ENCODE measurements at regions not wholly inside any gene's neighbourhood (a gene's known extent, or its start where the extent isn't known, plus 50 kb on each side); places are given as distances from the start of the nearest gene placed in this dataset.

DNA sequence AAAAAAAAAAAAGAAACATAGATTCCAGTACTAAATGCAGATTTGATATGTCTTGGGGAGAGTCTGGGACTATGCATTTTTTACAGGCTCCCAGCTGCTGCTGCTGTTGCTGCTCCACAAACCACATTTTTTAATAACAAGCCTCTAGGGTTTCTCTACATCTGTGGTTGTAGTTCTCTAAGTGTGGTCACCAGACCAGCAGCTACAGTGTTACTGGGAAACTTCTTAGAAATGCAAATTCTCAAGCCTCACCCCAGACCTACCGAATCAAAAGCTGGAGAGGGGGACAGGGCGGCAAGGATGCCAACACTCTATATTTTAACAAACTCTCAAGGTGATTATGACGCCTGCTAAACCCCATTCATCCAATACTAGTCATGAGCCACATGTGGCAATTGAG is 293.4 kb upstream of the PTGER4 start:
- DNase-seq (ENCODE audit: low read depth): no peak

DNA sequence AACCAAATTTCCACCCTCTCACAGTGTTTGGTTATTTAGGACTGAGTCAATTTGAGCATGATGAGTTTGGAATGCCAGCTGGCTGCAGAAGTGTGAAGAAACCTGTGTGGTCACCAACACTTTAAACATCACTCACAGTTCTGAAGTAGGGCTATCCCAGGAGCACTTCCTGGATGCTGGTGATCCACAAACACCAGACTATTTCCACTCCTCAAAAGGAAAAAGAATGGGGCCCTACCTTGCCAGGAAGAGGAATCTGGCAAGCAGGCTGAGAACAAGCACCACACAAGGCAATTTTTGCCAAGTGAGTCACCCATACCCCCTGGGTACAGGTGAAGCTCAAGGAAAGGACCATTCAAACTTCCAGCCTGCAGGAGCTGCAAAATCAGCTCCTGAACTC is 294.2 kb upstream of the PTGER4 start:
- no peak for DNase-seq (ENCODE audit: low read depth)

DNA sequence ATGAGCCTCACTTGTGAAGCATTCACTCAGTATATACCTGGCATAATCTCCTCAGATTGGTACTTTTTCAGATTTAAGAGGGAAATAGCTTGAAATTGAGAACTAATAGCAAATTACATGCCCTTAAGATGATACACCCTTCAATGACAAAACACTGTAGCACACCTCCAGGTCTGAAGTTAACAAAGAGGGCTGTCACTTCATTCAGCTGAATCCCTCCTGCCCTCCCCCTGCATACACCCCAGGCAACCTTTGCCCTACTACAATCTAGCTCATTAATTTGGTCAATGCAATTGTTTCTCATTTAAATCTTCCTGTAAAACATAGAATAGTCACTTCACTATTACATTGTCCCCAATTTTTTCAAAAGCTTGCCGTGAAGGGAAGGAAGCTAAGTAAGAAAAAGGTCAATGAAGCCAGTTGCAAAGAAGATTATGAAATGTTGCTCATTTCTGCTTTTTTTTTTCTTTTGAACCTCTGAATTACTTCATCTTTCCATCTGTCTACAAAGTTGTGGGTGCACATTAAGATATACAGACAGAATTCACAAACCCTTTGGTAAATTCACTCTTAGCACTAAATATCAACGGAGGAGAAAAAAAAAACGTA is 294.8 kb upstream of the PTGER4 start:
- no peak for DNase-seq (ENCODE audit: low read depth)

DNA sequence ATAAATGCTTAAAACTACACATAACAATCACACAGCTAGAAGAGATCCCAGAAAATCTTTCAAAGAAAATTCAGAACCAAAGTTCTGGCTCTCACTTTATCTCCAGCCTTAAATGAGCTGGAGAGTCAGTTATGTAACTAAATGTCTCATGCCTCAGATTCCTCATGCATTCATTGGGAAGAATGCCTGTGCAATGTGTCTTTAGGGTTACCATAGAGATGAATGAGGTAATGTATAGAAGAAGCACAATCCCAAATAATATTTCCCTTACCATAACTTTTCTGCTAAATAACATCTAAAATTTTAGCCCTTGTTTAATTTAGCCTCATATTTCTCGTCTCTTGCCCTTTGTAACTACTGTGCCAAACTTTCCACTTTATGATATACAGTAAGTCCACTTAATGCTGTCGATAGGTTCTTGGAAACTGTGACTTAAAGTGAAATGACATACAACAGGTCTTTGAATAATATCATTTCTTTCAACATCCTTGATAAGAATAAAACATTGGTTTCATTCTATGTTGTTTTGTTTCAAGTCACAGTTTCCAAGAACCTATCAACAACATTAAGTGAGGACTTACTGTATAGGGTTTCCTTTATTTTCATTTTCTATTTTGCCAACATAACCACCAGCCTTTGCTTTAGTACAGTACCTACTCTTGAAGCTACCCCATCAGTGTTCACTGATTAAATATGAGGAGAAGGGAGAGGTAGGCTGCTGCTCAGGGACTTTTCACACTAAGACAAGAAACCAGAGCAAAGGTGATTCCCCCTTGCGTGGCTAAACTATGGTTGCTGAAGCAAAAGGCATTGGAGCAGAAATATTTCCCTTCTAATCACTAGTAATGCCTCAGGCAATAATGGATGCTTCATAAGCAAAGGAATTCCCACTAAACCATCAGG is 295.7 kb upstream of the PTGER4 start:
- DNase-seq (ENCODE audit: low read depth): no peak

DNA sequence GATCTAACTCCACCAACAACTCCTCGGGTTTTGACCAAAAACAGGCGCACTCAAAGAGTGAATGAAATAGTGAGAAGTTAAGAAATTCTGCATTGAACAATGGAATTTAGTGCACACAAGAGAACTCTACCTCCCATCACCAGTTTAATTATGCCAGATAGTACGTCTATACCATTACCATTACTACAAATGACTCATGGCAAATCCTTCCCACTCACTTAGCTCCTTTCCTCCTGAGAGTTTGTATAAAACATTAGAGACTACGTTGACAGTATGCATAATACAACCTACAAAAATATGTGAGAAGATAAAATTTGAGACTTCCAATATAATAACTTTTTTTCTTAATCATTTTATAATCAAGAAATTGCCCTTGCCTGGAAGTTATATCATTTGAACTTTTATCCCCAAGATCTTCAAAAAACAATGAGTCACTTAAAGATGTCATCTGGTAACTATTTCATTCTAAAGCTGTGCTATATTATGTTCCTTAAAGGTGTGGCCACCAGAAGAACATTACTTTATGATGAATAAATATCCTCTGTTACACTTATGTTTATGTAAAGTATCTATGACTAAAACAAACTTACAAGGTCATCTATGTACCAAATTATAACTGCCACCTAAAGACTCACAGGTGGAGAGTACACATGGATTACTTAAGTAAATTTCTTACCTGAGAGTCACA is 297.9 kb upstream of the PTGER4 start:
- DNase-seq (ENCODE audit: low read depth): no peak

DNA sequence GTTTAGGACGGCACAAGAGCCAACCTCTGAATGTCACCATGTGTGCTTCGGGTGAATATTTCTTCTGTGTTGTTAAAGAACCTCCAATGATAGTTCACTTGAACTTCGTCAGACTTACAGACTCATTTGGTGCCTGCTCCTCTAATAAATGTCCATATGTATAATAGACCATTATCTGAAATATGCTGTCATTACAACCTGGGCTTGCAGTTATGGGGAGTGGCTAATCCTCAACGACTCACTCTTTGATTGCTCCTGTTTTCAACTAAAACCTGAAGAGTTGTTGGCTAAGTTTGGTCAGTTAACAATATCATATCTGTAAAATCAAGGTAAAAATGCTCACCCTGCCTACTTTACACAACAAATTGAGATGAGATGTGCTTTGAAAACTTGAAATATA is 298.7 kb upstream of the PTGER4 start:
- no peak for DNase-seq (ENCODE audit: low read depth)

DNA sequence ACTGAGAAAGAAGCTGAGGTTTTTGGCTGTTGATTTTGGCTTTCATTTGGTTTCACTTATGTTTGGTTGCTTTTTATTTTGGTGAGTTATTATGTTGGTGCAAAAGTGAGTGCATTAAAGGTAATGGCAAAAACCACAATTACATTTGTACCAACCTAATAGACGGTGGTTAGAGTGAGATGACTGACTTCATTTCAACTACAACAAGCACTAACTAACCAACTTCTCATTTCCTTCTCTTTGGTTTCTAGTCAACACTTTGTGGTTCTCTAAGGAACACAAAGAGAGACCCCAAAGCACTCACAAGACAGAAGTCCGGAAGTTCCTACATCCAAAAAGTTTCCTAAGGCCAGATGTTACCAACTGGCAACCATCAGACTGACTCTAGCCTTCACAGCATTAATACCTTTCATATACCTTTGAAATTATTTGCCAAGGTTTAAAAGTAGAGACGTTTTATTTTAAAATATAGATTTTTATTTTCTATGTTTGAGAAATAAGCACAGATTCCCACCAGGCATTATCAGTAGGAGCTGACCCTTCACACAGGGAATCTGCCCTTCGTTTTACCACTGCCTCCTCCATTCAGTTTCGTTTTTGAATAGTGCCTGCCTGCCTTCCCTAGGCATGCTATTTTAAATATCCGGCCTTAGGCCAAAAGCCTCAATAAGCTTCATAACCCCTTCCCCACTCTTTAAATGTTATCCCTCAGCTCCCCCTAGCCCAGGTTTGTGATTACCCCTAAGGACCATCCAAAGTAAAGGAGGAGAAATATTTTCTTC is 301.1 kb upstream of the PTGER4 start:
- DNase-seq (ENCODE audit: low read depth): no peak

DNA sequence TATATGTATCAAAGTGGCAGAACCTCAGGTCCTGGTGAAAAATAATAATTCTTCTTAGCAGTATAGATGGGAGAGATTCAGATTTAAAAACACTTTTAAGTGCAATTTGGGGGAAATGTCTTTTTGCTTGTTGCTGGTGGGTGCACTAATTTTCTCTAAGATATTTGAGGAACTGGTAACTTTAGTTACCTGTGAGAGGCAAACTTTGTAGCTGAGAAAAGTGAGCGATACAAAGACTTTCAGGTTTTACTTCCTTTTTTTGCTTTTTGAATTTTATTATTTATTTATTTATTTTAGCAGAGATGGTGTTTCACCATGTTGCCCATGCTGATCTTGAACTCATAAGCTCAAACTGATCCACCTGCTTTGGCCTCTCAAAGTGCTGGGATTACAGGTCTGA is 303.1 kb upstream of the PTGER4 start:
- DNase-seq (ENCODE audit: low read depth): no peak

DNA sequence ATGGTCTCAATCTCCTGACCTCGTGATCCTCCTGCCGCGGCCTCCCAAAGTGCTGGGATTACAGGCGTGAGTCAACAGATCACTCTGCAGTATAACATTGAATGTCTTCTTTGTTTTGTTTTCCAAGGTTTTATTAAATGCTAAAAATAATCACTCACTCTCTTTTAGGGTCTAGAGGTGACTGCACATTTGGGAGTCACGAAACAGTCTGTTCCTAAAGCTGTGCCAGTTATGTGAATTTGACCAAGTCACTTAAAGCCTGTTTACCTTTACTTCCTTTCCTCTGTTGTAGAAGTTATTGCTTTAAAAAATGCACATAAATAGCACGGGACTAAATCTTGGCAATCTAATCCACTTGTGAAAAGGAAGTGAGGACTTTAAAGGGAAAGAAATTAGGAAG is 304.9 kb upstream of the PTGER4 start:
- no peak for DNase-seq (ENCODE audit: low read depth)

DNA sequence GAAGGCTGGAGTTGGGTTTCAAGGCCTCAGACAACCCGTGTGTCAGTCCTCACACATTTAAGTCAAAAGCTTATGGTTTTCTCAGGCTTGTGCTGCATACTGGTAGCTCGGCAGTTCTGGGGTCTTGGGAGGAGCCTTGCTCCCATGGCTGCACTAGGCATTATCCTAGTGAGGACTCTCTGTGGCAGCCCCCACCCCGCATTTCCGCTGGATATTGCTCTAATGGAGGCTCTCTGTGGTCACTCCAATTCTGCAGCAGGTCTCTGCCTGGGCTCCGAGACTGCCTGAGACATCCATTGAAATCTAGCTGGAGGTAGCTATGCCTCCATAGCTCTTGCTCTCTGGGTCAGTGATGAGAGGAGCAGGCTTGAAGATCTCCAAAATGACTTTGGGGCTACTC is 311.5 kb upstream of the PTGER4 start:
- DNase-seq (ENCODE audit: low read depth): no peak

DNA sequence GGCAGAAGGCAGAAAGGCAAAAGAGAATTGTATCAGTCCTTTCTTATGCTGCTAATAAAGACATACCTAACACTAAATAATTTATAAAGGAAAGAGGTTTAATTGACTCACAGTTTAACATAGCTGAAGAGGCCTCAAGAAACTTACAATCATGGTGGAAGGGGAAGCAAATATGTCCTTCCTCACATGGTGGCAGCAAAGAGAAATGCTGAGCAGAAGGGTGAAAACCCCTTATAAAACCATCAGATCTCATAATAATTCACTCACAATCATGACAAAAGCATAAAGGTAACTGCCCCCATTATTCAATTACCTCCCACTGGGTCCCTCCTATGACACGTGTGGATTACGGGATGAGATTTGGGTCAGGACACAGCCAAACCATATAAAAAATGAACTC is 312.5 kb upstream of the PTGER4 start:
- DNase-seq (ENCODE audit: low read depth): no peak

DNA sequence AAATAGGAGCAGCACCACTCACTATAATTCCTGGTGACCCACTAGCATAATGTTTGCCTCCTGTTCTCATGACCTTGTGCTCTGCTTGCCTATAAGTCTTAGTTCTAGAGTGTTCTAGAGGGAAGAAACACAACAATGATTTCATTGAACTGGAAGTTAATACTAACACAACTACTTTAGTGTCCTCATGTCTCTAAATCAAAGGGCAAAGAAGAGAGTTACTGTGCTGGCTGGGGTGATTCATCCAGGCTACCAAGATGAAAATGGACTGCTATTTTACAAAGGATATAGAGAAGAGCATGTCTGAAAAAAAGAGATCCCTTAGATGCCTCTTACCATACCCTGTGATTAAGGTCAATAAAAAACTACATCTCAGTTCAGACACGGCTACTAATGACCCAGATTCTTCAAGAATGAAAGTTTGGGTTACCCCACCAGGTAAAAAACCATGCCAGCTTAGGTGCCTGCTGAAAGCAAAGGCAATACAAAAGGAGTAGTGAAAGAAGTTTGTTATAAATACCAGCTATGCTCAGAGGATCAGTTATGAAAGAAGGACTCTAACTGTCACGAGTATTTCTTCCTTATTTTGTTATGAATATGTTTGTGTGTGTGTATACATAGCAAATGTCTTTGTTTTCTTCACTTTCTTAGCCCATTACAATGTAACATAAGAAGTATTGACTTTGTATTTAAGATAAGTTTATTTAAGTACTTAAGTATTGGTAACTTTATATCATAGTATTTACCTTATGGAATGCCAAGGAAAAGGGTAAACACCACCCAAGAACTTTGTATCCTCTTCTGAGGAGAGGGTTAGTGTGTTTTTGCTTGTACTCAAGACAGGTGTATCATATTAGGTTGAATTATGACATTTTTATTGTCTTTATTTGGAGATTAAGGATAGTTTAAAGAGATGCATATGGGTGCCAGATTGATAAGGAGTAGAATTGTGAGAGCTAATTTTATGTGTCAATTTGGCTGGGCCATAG is 314.1 kb upstream of the PTGER4 start:
- no peak for DNase-seq (ENCODE audit: low read depth)

DNA sequence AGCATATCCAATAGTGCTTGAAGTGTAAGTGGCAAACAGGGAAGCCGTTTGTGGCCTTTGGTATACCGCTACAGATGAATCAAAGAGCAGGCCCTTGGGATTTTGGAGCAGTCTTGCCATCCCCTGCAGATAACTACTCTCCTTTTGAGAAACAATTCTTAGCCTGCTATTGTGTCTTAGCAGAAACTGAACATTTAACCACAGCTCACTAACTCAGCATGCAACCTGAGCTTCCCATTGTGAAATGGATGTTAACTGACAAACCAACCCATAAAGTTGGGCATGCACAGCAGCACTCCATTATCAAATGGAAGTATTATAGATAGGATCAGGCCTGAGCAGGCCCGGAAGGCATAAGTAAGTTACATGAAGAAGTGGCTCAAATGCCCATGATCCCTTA is 315.3 kb upstream of the PTGER4 start:
- no peak for DNase-seq (ENCODE audit: low read depth)

DNA sequence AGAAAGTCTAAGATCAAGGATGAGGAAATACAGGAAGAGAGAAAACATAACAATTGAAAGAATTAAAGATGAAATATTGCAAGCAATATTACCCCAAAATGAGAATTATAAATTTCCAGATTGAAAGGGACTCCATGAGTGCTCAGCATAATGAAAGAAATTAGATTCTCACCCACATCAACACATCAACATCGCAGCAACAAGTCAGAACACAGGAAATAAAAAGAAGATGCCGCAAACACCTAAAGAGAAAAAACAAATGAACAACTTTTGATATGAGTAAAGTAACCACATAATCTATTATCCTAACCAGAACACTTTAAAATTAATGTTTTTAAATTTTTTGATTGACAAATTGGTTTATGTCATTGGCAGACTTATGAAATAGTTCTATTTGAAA is 318.3 kb upstream of the PTGER4 start:
- DNase-seq (ENCODE audit: low read depth): no peak

DNA sequence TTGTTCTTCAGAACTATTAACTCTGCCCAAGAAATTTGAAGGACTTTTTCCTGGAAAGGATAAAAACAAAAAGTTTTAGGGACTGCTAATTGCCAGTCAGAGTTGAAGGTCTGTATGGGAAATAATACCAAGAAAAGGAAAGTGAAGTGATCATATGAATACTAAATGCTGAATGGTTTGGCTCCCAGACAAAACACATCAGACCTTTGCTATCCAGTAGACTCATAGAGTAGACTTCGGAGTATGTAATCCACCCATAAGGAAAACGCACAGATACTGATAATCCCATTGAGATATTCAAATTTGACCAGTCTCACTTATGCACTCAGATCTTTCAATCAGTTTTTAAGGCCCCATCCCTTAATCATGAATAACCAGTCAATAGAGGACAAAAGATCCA is 319.0 kb upstream of the PTGER4 start:
- DNase-seq (ENCODE audit: low read depth): no peak

DNA sequence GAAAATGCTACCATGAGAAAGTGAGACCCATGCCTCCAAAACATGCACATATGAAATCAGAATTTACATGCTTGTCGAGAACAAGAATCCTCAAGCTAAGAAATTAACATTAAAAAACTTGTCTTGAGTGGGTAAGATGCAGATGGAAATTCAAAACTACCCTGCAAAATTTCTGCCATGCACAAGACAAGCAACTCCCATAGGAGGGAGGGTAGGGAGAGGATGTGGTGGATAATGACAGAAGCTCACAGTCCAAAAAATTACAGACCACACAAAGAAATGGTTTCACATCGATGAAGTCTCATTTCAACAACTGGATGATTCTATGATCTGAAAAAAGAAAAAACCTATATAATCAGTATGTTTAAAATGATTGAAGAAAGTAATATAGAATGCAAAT is 319.9 kb upstream of the PTGER4 start:
- DNase-seq (ENCODE audit: low read depth): no peak

DNA sequence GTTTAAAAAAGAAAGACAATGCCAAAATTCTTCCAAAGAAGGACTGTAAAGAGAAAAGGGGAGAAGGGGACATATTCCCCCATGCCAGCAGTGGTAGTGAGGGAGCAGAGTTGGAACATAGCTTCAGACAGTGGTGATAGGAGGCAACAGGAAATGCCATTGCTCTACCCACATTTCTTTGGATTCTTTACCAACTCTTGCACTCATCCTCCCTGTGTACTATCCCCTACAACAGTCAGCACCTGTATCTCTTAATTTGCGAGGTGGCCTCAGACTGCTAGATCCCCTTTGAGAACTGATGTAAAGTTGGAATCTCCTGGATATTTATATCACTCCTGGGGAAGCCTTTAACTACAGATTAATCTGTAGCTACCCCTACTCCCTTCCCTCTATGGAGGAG is 320.6 kb upstream of the PTGER4 start:
- DNase-seq (ENCODE audit: low read depth): no peak

DNA sequence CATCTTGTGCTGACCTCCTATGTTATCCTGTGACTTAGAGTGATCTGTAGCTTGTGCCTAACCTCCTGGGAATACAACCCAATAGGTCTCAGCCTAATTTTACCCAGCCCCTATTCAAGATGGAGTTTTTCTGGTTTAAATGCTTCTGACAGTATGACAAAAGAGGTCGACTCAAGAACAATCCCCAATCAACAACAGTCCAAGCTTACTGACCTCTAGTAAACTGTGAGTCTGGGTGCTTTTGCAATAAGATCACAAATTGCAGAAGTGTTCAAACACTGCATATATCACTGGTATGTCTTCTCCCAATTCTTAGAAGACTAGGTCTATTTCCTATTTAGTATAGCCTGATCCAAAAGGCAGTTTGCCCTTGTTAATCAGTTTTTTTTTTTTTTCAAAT is 323.5 kb upstream of the PTGER4 start:
- DNase-seq (ENCODE audit: low read depth): no peak

DNA sequence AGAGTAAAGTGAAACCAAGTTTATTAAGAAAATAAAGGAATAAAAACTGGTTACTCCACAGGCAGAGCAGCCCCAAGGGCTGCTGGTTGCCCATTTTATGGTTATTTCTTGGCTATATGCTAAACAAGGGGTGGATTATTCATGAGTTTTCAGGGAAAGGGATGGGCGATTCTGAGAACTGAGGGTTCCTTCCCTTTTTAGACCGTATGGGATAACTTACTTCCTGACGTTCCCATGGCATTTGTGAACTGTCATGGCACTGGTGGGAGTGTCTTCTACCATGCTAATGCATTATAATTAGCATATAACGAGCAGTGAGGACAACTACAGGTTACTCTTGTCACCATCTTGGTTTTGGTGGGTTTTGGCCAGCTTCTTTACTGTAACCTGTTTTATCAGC is 323.9 kb upstream of the PTGER4 start:
- DNase-seq (ENCODE audit: low read depth): no peak

DNA sequence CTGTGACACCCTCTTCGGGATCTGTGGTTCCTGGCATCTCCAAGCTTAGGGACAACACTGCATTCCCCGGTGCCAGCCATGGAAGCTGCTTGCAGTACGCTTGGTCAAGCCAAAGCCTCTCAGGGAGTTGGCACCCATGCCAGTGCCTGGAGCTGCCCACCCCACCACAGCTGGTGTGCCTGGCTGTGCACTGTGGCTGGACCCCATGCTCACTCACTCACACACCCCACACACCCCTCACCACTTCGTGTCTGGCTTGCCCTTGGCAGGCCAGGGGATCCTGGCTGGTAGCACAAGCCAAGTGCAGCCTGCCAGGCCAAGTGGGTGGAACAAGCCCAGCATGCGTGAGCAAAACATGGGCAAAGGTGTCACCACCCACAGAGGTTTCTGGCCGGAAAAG is 324.5 kb upstream of the PTGER4 start:
- DNase-seq (ENCODE audit: low read depth): no peak

DNA sequence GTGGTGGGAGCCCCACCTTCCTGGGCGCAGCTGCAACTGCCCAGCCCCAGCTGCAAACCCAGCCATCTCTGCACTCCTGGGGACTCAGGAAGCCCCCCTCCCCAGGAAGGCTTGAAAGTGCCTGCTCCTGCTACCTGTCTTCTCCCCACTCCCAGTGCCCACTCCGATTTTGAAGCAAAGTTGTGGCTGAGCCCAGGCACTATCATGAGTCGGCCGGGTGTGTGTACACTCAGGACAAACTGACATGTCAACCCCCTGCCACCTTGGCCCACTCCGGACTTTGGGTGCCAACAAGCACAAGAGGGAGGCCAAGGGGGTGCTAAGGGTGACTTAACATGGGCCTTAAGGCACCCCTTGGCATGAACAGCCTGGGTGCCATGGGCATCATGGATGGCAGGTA is 325.5 kb upstream of the PTGER4 start:
- DNase-seq (ENCODE audit: low read depth): no peak
